EH (cell line): ENCODE measurements at regions not wholly inside any gene's neighbourhood (a gene's known extent, or its start where the extent isn't known, plus 50 kb on each side); places are given as distances from the start of the nearest gene placed in this dataset.

Experiments used
- DNase-seq: peaks from one replicate; pipeline ENCODE4 v3.0.0-alpha.2; 2015; ENCODE audit warnings: low read depth

DNA sequence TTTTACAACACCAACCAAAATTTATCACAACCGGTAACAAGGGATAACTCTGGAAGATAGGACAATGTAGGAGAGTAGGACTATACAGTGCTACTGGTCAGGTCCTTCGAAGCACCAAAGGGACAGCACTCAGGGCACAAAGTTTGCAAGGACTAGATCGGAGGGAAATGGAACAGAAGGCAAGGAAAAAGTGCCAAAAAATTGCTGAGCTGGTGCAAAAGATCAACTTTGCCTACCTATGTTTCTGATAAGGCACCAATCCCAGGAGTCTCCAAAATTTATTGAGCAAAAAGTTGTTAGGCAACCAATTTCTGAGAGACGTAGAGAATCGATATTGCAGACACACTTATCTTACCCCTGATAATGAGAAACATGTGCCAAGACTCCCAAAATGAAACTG is 160.0 kb upstream of the PLEKHA5 start:
- DNase-seq: no peak

DNA sequence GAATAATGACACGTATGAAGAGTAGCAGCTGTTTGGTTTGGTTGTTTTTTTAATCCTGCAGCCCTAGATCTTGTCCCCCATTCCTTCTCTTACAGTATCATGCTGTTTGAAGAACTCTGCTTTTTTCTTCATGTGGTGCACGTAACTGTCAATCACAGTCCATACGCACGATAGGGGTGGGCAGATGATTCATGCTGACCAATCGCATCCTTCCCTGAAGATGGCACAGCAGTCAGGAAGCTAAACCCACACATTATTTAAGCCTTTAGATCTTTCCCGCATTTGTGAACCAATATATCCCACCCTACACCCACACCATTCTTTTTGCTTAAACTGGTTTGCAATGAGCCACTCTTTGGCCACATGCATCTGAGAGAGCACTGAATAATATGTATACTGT is 158.9 kb upstream of the PLEKHA5 start:
- no peak for DNase-seq

DNA sequence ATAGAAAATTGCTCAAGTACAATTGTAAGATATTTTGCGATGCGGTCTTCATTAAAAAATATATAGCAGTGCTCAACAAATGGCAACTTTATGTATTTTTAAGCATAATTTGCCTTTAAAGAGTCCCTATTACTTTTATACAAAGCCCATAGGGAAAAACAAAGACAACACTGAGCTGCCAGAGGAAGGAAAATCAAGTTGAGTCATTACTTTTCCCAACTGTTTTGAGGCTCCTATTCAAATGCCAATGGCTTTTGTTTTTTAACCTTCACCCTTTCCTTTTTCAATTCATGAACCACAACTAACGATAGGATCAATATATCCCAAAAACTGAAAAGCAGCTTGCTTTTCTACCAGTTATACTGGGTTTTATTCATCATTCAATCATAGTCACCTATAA is 157.6 kb upstream of the PLEKHA5 start:
- DNase-seq: no peak

DNA sequence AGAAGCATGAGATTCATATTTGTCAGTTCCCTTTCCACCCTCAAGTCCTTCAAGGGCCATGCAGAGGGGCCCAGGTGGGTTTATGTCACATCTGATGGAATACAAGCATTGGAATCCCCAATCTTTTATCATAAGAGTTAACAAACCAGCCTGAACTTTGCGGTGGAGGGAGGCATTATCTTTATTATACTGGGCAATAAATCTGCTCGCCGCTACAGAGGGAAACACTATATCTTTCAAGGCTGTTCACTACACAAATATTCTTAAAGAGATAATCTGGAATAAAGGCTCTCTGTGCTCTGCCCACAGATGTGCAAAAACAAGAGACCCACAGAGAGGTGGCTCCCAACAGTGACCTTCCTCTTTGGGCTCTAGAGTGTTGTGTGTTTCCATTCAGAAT is 153.6 kb upstream of the PLEKHA5 start:
- no peak for DNase-seq

DNA sequence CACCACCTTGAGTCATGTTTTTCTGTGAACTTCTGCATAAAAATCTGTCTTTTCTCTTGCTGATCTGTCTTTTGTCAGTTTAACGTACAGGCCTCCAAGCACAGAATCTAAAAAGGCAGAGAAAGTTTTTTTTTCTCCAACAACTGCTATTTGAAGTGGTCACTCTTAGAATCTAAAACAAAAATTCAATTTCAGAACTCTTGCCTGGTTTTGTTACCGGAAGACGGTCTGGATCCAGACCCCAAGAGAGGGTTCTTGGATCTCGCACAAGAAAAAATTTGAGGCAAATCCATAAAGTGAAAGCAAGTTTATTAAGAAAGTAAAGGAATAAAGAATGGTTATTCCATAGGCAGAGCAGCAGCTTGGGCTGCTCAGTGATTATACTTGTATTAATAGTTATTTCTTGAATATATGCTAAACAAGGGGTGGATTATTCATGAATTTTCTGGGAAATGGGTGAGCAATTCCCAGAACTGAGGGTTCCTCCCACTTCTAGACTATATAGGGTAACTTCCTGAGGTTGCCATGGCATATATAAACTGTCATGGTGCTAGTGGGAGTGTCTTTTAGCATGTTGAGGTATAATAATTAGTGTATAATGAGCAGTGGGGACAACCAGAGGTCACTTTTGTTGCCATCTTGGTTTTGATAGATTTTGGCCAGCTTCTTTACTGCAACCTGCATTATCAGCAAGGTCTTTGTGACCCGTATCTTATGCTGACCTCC is 150.0 kb upstream of the PLEKHA5 start:
- DNase-seq: no peak

GRCh38 chr12:18981732-18982131 is 147.8 kb upstream of the PLEKHA5 start:
- no peak for DNase-seq

- DNase-seq: no peak
These were observed 147.1 kb upstream of the PLEKHA5 start for GRCh38 chr12:18982226-18982949.

GRCh38 chr12:18983854-18984253 is 145.7 kb upstream of the PLEKHA5 start:
- DNase-seq: no peak

- no peak for DNase-seq
These were observed 138.7 kb upstream of the PLEKHA5 start for GRCh38 chr12:18990856-18991255.

DNA sequence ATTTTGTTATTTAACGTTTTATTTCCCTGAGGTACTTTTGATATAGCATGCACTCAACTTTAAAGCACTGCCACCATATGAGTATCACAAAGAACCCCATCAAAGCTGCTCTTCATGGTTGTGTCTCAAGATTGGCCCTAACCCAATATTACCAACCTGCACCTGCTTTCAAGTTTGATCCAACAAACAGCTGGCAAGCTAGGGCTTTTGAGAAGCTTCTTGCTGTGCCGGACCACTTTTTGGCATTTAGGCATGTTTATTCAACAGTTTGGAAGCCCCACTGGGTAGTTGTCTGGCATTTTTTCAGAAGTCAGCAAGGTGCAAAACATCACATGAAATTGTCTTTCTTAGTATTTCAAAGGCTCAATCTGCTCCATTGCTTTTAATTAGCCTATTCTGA is 137.2 kb upstream of the PLEKHA5 start:
- DNase-seq: no peak

GRCh38 chr12:18998343-18999261 is 130.9 kb upstream of the PLEKHA5 start:
- DNase-seq: peak; percentile 86

DNA sequence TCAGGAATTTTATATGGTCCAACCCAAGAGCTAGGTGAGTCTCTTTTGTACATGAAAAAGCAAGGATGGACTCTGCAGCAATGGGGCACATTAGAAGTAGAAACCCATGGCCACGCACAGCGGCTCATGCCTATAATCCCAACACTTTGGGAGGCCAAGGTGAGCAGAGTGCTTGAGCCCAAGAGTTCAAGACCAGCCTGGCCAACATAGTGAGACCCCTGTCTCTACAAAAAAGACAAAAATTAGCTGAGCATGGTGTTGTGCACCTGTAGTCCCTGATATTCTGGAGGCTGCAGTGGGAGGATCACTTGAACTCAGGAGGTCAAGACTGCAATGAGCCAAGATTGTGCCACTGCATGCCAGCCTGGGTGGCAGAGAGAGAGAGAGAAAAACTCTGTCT is 128.7 kb upstream of the PLEKHA5 start:
- DNase-seq: no peak

DNA sequence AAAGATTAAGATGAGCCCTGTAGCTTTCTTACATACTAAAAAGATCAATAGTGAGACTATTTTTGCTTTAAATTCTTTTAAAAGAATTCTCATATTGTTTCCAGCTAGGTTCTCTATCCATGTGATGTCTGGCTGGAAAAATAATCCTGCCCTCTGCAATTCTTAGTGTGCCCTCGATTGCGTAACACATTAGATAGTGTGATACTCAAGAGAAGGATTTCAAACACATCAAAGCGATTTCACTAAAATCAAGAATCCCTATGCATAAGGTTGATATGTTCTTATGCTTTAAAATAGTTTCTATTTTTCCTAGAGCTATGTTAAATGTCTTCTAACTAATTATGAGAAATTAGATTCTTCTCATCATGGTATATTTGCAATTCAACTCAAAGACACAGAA is 127.3 kb upstream of the PLEKHA5 start:
- no peak for DNase-seq

- no peak for DNase-seq
These were observed 126.4 kb upstream of the PLEKHA5 start for GRCh38 chr12:19003141-19003540.

- DNase-seq: no peak
These were observed 125.4 kb upstream of the PLEKHA5 start for GRCh38 chr12:19003987-19004619.

GRCh38 chr12:19005257-19005801 is 124.2 kb upstream of the PLEKHA5 start:
- DNase-seq: no peak

GRCh38 chr12:19006626-19007137 is 122.9 kb upstream of the PLEKHA5 start:
- DNase-seq: no peak

GRCh38 chr12:19008102-19008501 is 121.4 kb upstream of the PLEKHA5 start:
- DNase-seq: no peak

- no peak for DNase-seq
These were observed 119.4 kb upstream of the PLEKHA5 start for GRCh38 chr12:19010087-19010486.

GRCh38 chr12:19010726-19011125 is 118.8 kb upstream of the PLEKHA5 start:
- DNase-seq: no peak

DNA sequence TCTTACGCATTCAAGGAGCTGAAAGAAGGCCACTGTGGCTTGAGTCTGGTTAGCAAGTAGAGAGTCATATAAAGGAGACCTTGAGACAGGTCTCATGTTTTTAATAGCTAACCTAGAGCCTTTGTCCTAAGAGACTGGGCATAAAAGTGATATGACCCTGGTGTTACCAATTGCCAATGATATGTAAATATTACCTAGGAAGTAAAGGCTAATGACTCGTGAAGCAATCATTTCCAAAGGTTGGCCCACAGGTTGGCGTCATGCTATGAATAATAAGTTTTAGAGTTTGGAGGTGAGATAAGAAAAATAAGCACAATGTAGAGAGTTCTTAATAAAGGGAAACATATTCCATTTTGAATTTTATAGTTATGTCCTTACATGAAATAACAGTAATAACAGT is 116.6 kb upstream of the PLEKHA5 start:
- no peak for DNase-seq

- no peak for DNase-seq
These were observed 115.3 kb upstream of the PLEKHA5 start for GRCh38 chr12:19014240-19014639.
